ENCODE measurements at regions not wholly inside any gene's neighbourhood (a gene's known extent, or its start where the extent isn't known, plus 50 kb on each side); places are given as distances from the start of the nearest gene placed in this dataset.

- no peak for DNase-seq (ENCODE audit: low spot score)
- H3K4me1 ChIP-seq (ENCODE audit: insufficient read depth, poor library complexity, severe bottlenecking): no peaks in the 10 kb centered on the region
Measured at GRCh38 chr1:187226396-187226795, 397.6 kb downstream of the PLA2G4A start.

GRCh38 chr1:187228790-187229189, 400.0 kb downstream of the PLA2G4A start:
- no peak overlapping the region for H3K4me3 ChIP-seq (ENCODE audit: severe bottlenecking)
- no peak for TF ChIP-seq CTCF (IDR thresholded peaks at IDR 0.05; ENCODE audit: poor library complexity, severe bottlenecking)
- H3K27ac ChIP-seq (ENCODE audit: poor library complexity, severe bottlenecking): no peak overlapping the region
- H3K9me3 ChIP-seq (ENCODE audit: severe bottlenecking): no peaks in the 10 kb centered on the region
- H3K27me3 ChIP-seq (ENCODE audit: insufficient read depth, poor library complexity, severe bottlenecking): no peaks in the 10 kb centered on the region
- H3K4me1 ChIP-seq (ENCODE audit: insufficient read depth, poor library complexity, severe bottlenecking): no peaks in the 10 kb centered on the region
- no peak for DNase-seq (ENCODE audit: low spot score)
- ATAC-seq (ENCODE audit: low read depth): no peak
- no peaks in the 10 kb centered on the region for H3K36me3 ChIP-seq (ENCODE audit: low read depth)

More at GRCh38 chr1:187226396-187226795, 397.6 kb downstream of the PLA2G4A start:
- peak; percentile 50; the same call in 1 of the 3 replicates for ATAC-seq (ENCODE audit: low read depth)
- Histone ChIP-seq H3K27me3 (ENCODE audit: insufficient read depth, poor library complexity, severe bottlenecking) (no peaks in the 10 kb centered on the region), H3K4me3 (ENCODE audit: severe bottlenecking) (no peak overlapping the region), H3K27ac (ENCODE audit: poor library complexity, severe bottlenecking) (no peak overlapping the region), H3K9me3 (ENCODE audit: severe bottlenecking) (no peaks in the 10 kb centered on the region), H3K36me3 (ENCODE audit: low read depth) (no peaks in the 10 kb centered on the region)
- no peak for TF ChIP-seq CTCF (IDR thresholded peaks at IDR 0.05; ENCODE audit: poor library complexity, severe bottlenecking)

DNA sequence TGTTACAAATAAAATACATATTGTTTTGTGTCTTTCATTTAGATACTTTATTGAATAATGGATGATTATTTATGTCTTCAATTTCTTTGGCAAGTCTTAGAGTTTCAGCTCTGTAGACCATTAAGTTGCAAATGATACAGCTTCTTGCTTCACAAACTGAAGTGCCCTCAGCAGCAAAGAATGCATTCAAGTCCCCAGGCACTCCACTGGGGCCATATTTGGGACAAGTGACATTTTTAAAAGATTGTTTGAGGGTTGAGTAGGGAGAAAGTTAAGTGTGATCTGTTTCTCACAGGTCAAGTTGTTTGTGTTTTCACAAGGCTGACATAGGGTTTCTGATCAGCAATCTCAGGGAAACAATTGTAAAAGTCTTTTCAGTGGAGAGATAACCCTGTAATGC, 400.7 kb downstream of the PLA2G4A start:
- H3K27ac ChIP-seq (ENCODE audit: poor library complexity, severe bottlenecking): no peak overlapping the region
- DNase-seq (ENCODE audit: low spot score): no peak

GRCh38 chr1:187234706-187235105, 406.0 kb downstream of the PLA2G4A start:
- no peak overlapping the region for H3K4me3 ChIP-seq (ENCODE audit: severe bottlenecking)
- no peak overlapping the region for H3K27ac ChIP-seq (ENCODE audit: poor library complexity, severe bottlenecking)
- no peaks in the 10 kb centered on the region for H3K9me3 ChIP-seq (ENCODE audit: severe bottlenecking)
- DNase-seq (ENCODE audit: low spot score) (no peak), ATAC-seq (ENCODE audit: low read depth) (no peak)
- H3K4me1 ChIP-seq (ENCODE audit: insufficient read depth, poor library complexity, severe bottlenecking): no peaks in the 10 kb centered on the region
- H3K36me3 ChIP-seq (ENCODE audit: low read depth): no peaks in the 10 kb centered on the region
- TF ChIP-seq CTCF (IDR thresholded peaks at IDR 0.05; ENCODE audit: poor library complexity, severe bottlenecking): no peak
- no peaks in the 10 kb centered on the region for H3K27me3 ChIP-seq (ENCODE audit: insufficient read depth, poor library complexity, severe bottlenecking)

More for the DNA sequence above, 400.7 kb downstream of the PLA2G4A start:
- Histone ChIP-seq H3K4me3 (ENCODE audit: severe bottlenecking) (no peak overlapping the region), H3K9me3 (ENCODE audit: severe bottlenecking) (no peaks in the 10 kb centered on the region), H3K4me1 (ENCODE audit: insufficient read depth, poor library complexity, severe bottlenecking) (no peaks in the 10 kb centered on the region), H3K36me3 (ENCODE audit: low read depth) (no peaks in the 10 kb centered on the region), H3K27me3 (ENCODE audit: insufficient read depth, poor library complexity, severe bottlenecking) (no peaks in the 10 kb centered on the region)
- TF ChIP-seq CTCF (IDR thresholded peaks at IDR 0.05; ENCODE audit: poor library complexity, severe bottlenecking): no peak
- ATAC-seq (ENCODE audit: low read depth): no peak

GRCh38 chr1:187236199-187236598, 407.4 kb downstream of the PLA2G4A start:
- Histone ChIP-seq H3K4me1 (ENCODE audit: insufficient read depth, poor library complexity, severe bottlenecking) (no peaks in the 10 kb centered on the region), H3K27me3 (ENCODE audit: insufficient read depth, poor library complexity, severe bottlenecking) (no peaks in the 10 kb centered on the region), H3K27ac (ENCODE audit: poor library complexity, severe bottlenecking) (no peak overlapping the region), H3K4me3 (ENCODE audit: severe bottlenecking) (no peak overlapping the region), H3K9me3 (ENCODE audit: severe bottlenecking) (no peaks in the 10 kb centered on the region), H3K36me3 (ENCODE audit: low read depth) (no peaks in the 10 kb centered on the region)
- DNase-seq (ENCODE audit: low spot score): no peak
- TF ChIP-seq CTCF (IDR thresholded peaks at IDR 0.05; ENCODE audit: poor library complexity, severe bottlenecking): no peak
- no peak for ATAC-seq (ENCODE audit: low read depth)
